Gastroesophageal sphincter (tissue), 4 donors: ENCODE measurements at regions not wholly inside any gene's neighbourhood (a gene's known extent, or its start where the extent isn't known, plus 50 kb on each side); places are given as distances from the start of the nearest gene placed in this dataset.

ENCODE experiments used
- ATAC-seq: fragments of 150-250 bp; one replicate; pipeline ENCODE4 v1.9.1; 2016; ENCODE audit warnings: mild to moderate bottlenecking, moderate library complexity
- H3K27ac ChIP-seq, 4 donors: fragments of 200-600 bp; sonication (generic) in 3 of 4; 1 replicate in 3 of 4; 2 replicates in 1 of 4; pipeline ENCODE4 v1.5.1; 2016 to 2019
- H3K27me3 ChIP-seq: fragments of 200-600 bp; sonication (generic); one replicate; pipeline ENCODE4 v1.5.1; 2019
- H3K36me3 ChIP-seq, 2 donors: fragments of 200-600 bp; sonication (generic); one replicate each; pipeline ENCODE4 v1.5.1; 2019; ENCODE audit warnings: control low read depth in 1 of 2
- H3K4me1 ChIP-seq, 3 donors: fragments of 200-600 bp; sonication (generic); 1 replicate in 2 of 3; 2 replicates in 1 of 3; pipeline ENCODE4 v1.5.1; 2016 to 2019; ENCODE audit warnings: control low read depth in 2 of 3
- H3K4me3 ChIP-seq, 2 donors: fragments of 200-600 bp; sonication (generic); one replicate each; pipeline ENCODE4 v1.5.1; 2019; ENCODE audit warnings: mild to moderate bottlenecking in 1 of 2, moderate library complexity in 1 of 2
- H3K9me3 ChIP-seq, 3 donors: fragments of 200-600 bp; sonication (generic); one replicate each; pipeline ENCODE4 v1.5.1; 2017 to 2019; ENCODE audit warnings: control low read depth in 2 of 3
- EP300 ChIP-seq: sonication (generic); formaldehyde crosslinking; IDR thresholded peaks from one replicate; pipeline ENCODE4 v1.6.1; 2017; ENCODE audit warnings: antibody characterized with exemption, mild to moderate bottlenecking
- POLR2A ChIP-seq, 2 donors: fragments of 450-650 bp; IDR thresholded peaks; one replicate each; pipeline ENCODE4 v1.6.1; 2017; ENCODE audit warnings: antibody characterized with exemption in 2 of 2, mild to moderate bottlenecking in 2 of 2, moderate library complexity in 1 of 2
- POLR2AphosphoS5 ChIP-seq: sonication (generic); formaldehyde crosslinking; IDR thresholded peaks from one replicate; pipeline ENCODE4 v1.6.1; 2017; ENCODE audit warnings: antibody characterized with exemption
- WGBS, 2 donors: methylation state at CpG; one replicate each; pipeline ENCODE4 v1.1.5; 2018; ENCODE audit warnings: low coverage in 1 of 2; 5-methylcytosine and 5-hydroxymethylcytosine counted together
- TF ChIP-seq, protein P1 (sequence below), 4 experiments: fragments of 200-600 bp in 2 of 4; fragments of 450-650 bp in 2 of 4; sonication (generic) in 1 of 4; IDR thresholded peaks; one replicate each; pipeline ENCODE4 v1.5.1; 2017 to 2019; ENCODE audit warnings: antibody characterized with exemption in 4 of 4, mild to moderate bottlenecking in 2 of 4, moderate library complexity in 2 of 4

DNA sequence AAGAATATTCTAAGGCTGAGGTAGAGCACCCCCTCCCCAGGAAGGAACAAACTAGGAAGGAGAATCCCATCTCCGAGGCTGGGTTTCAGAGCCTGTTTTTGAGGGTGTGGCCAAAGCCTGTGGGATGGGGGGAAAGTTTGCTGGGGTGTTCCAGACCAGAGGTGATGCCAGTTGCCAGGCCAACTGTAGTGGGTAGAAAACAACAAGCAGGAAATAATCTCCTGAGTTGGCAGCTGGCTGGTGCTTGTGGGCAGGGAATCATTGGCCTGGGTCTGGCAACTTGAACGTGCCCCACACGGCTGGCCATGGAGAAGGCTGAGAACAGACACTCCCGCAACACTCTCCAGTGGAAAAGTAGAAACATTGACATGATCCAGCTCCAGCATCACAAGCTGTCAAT, 385.6 kb downstream of the ETS1 start:
- Histone ChIP-seq H3K4me1 (no peaks in the 10 kb centered on the region), H3K27ac (no peak overlapping the region), H3K9me3 (no peaks in the 10 kb centered on the region), H3K4me3 (no peak overlapping the region), H3K36me3 (no peaks in the 10 kb centered on the region), H3K27me3 (no peaks in the 10 kb centered on the region)
- no peak for ATAC-seq
- 60 to 67% methylated on average over 3 of the region's 4 CpGs for WGBS, 2 donors
- TF ChIP-seq POLR2AphosphoS5: no peak
- TF ChIP-seq, protein P1, sequence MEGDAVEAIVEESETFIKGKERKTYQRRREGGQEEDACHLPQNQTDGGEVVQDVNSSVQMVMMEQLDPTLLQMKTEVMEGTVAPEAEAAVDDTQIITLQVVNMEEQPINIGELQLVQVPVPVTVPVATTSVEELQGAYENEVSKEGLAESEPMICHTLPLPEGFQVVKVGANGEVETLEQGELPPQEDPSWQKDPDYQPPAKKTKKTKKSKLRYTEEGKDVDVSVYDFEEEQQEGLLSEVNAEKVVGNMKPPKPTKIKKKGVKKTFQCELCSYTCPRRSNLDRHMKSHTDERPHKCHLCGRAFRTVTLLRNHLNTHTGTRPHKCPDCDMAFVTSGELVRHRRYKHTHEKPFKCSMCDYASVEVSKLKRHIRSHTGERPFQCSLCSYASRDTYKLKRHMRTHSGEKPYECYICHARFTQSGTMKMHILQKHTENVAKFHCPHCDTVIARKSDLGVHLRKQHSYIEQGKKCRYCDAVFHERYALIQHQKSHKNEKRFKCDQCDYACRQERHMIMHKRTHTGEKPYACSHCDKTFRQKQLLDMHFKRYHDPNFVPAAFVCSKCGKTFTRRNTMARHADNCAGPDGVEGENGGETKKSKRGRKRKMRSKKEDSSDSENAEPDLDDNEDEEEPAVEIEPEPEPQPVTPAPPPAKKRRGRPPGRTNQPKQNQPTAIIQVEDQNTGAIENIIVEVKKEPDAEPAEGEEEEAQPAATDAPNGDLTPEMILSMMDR (IDR thresholded peaks at IDR 0.05): no peak
- no peak for TF ChIP-seq EP300
- TF ChIP-seq POLR2A (IDR thresholded peaks at IDR 0.05): no peak

DNA sequence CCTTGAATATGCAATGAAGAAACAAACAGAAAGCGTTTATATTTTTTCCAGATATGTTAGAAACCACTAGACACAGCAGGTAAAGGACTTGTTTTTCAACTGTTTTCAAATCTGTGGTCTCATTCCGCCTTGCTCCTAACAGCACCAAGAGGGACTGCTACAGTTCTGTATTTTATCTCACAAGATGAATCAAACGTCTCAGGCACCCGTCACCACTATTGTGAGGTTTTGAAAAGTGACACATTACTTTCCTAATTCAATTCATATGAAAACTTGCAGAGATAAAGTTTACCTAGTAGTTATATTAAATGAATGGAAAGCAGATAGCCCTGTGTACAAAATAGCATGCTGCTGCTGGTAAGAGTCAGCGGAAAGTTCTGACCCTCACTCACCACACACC, 386.3 kb downstream of the ETS1 start:
- WGBS, 2 donors: 87 to 89% methylated on average over 5 of the region's 5 CpGs
- Histone ChIP-seq H3K27ac (no peak overlapping the region), H3K4me1 (no peaks in the 10 kb centered on the region), H3K36me3 (no peaks in the 10 kb centered on the region), H3K27me3 (no peaks in the 10 kb centered on the region), H3K9me3 (no peaks in the 10 kb centered on the region), H3K4me3 (no peak overlapping the region)
- no peak for ATAC-seq
- TF ChIP-seq POLR2AphosphoS5 (no peak), POLR2A (IDR thresholded peaks at IDR 0.05) (no peak), EP300 (no peak)
- TF ChIP-seq, protein P1 (IDR thresholded peaks at IDR 0.05): no peak

DNA sequence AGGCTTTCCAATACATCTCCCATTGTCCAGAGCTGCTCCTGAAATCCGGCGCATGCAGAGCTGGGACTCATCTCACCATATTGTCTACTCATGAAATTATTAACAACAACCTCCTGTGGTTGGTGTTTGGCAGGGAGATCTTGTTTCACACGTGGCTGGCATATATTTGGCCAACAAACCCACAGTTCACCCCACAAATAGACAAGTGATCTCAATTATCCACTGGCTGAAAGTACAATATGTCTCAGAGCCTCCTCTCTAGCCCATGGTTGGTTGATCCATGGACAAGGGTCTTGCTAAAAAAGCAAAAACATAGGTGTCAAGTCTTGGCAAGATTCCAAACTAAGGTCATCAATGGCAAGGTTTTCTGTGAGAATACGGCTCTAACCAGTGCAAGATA, 386.9 kb downstream of the ETS1 start:
- H3K36me3 ChIP-seq: no peaks in the 10 kb centered on the region
- 67 to 83% methylated on average over 2 to 4 of the region's 4 CpGs for WGBS, 2 donors
- no peak for ATAC-seq
- H3K27me3 ChIP-seq: no peaks in the 10 kb centered on the region
- no peaks in the 10 kb centered on the region for H3K9me3 ChIP-seq
- TF ChIP-seq POLR2A (IDR thresholded peaks at IDR 0.05): no peak
- TF ChIP-seq EP300: no peak
- no peak for TF ChIP-seq POLR2AphosphoS5
- TF ChIP-seq, protein P1 (IDR thresholded peaks at IDR 0.05): no peak
- H3K4me1 ChIP-seq: no peaks in the 10 kb centered on the region
- H3K27ac ChIP-seq: no peak overlapping the region
- H3K4me3 ChIP-seq: no peak overlapping the region

DNA sequence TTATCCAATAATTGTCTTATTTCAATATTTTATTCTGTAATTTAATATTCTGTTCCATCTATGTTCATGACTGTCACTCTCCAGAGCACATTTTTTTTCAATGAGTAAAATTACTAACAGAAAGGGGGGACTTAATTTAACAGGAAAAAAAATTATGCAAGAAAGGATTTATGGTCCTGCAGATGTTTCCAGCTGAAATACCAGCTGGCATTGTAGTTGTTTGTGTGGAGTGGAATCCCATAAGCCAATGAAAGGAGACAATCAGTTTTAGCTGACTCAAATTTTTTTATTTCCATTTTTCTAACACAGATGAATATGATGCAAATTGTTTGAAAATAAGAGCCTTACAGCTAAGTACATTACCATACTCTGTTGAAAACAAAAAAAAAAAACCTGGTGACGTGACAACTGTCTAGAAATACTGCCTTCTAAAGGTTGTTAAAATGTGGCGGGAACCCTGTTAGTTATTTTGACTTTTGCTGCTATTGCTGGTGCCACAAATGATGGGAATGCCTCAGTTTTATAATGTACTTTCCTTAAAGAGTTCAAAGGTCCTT, 389.1 kb downstream of the ETS1 start:
- TF ChIP-seq POLR2AphosphoS5: no peak
- no peak for TF ChIP-seq EP300
- TF ChIP-seq, protein P1 (IDR thresholded peaks at IDR 0.05): no peak
- TF ChIP-seq POLR2A (IDR thresholded peaks at IDR 0.05): no peak
- Histone ChIP-seq H3K27ac (no peak overlapping the region), H3K4me3 (no peak overlapping the region), H3K9me3 (no peaks in the 10 kb centered on the region), H3K4me1 (no peaks in the 10 kb centered on the region), H3K27me3 (no peaks in the 10 kb centered on the region), H3K36me3 (no peaks in the 10 kb centered on the region)
- ATAC-seq: no peak
- 79 to 96% methylated on average over 2 of the region's 2 CpGs for WGBS, 2 donors

DNA sequence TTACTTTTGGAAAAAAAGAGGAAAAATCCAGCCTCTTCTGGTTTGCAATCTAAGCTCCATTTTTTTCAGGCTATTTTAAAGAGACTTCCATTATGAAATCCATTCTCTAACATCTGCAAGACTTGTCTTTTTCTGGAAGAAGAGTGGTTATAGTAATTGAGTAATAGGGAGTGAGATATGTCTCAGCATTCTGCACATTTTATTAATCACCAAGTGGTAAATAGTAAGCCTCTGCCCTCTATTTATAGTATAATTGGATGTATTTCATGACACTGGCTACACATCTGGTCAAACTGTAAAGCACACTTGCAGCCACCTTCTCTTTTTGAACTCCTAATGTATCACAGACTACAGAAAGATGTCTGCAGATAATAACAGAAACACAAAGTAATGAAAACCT, 391.1 kb downstream of the ETS1 start:
- no peak for ATAC-seq
- no peaks in the 10 kb centered on the region for H3K36me3 ChIP-seq
- no peak overlapping the region for H3K4me3 ChIP-seq
- no peak overlapping the region for H3K27ac ChIP-seq
- TF ChIP-seq, protein P1 (IDR thresholded peaks at IDR 0.05): no peak
- no peak for TF ChIP-seq POLR2AphosphoS5
- no peak for TF ChIP-seq EP300
- no peak for TF ChIP-seq POLR2A (IDR thresholded peaks at IDR 0.05)
- no peaks in the 10 kb centered on the region for H3K4me1 ChIP-seq
- no peaks in the 10 kb centered on the region for H3K9me3 ChIP-seq
- no peaks in the 10 kb centered on the region for H3K27me3 ChIP-seq
